H1 (cell line): ENCODE measurements at regions not wholly inside any gene's neighbourhood (a gene's known extent, or its start where the extent isn't known, plus 50 kb on each side); places are given as distances from the start of the nearest gene placed in this dataset.

Experiments
- ATF2 ChIP-seq: IDR thresholded peaks from 2 replicates; pipeline ENCODE4 v1.6.1; 2012; ENCODE audit warnings: low read length, inconsistent platforms
- CHD7 ChIP-seq: fragments of 300-600 bp; sonication (generic); IDR thresholded peaks from 2 replicates; pipeline ENCODE4 v1.7.1; 2012; ENCODE audit warnings: low read length, moderate library complexity, mild to moderate bottlenecking, inconsistent platforms; ENCODE audit not compliant: insufficient replicate concordance

- no peak for TF ChIP-seq CHD7
- no peak for TF ChIP-seq ATF2
- TF ChIP-seq, all 59 proteins: peak for 0
Observed at GRCh38 chr3:137295336-137295735, 337.6 kb downstream of the IL20RB start (continued).
